ENCODE measurements at regions not wholly inside any gene's neighbourhood (a gene's known extent, or its start where the extent isn't known, plus 50 kb on each side); places are given as distances from the start of the nearest gene placed in this dataset.

DNA sequence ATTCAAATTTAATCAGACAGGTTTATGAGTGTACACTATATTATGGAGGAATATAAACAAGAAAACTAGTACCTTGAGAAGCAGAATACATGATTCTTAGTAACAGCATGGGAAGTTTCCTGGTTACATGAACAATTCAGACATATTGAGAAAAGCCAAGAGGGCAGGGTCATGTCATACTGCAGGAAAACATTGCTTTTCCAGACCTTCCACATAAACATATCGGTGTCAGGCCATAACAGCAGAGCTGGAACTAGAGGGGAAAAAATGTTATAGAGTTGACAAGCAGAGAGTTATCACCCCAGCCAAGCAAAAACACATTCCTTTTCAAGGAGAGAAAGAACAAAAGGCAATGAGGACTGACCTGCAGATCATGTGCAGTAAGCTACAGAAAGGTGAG lies 74.7 kb upstream of the ZNF236 start:
- ATAC-seq (ENCODE audit: low FRiP score) (no peak), DNase-seq (ENCODE audit: low spot score) (no peak)
- TF ChIP-seq, protein P1, sequence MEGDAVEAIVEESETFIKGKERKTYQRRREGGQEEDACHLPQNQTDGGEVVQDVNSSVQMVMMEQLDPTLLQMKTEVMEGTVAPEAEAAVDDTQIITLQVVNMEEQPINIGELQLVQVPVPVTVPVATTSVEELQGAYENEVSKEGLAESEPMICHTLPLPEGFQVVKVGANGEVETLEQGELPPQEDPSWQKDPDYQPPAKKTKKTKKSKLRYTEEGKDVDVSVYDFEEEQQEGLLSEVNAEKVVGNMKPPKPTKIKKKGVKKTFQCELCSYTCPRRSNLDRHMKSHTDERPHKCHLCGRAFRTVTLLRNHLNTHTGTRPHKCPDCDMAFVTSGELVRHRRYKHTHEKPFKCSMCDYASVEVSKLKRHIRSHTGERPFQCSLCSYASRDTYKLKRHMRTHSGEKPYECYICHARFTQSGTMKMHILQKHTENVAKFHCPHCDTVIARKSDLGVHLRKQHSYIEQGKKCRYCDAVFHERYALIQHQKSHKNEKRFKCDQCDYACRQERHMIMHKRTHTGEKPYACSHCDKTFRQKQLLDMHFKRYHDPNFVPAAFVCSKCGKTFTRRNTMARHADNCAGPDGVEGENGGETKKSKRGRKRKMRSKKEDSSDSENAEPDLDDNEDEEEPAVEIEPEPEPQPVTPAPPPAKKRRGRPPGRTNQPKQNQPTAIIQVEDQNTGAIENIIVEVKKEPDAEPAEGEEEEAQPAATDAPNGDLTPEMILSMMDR (IDR thresholded peaks at IDR 0.05) = no peak

GRCh38 chr18:76741346-76741745 lies 81.0 kb upstream of the ZNF236 start:
- no peak for DNase-seq (ENCODE audit: low spot score)
- TF ChIP-seq, protein P1 (IDR thresholded peaks at IDR 0.05) = no peak
- no peak for ATAC-seq (ENCODE audit: low FRiP score)

DNA sequence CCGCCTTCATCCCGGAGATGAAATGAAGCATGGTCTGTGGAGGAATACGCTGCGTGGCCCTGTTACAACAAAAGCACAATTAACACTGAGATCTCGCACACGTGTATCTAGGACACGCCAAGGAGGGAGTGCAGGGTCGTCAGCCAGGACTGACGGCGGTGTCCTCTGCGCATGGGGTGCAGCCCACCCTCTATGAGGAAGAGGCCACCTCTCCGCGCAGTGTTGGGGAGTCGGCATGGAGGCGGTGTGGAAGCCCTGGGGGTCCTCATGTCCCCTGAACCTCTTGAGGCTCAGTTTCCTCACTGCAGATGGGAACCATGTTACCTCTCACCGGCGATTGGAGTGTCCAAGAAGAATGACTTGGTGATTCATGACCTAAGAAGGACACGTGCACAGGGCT lies 86.0 kb upstream of the ZNF236 start:
- no peak for ATAC-seq (ENCODE audit: low FRiP score)
- TF ChIP-seq, protein P1 (IDR thresholded peaks at IDR 0.05) = no peak
- DNase-seq (ENCODE audit: low spot score) = no peak

- no peak for DNase-seq (ENCODE audit: low spot score)
Measured at GRCh38 chr18:76730901-76731300, 91.5 kb upstream of the ZNF236 start.

DNA sequence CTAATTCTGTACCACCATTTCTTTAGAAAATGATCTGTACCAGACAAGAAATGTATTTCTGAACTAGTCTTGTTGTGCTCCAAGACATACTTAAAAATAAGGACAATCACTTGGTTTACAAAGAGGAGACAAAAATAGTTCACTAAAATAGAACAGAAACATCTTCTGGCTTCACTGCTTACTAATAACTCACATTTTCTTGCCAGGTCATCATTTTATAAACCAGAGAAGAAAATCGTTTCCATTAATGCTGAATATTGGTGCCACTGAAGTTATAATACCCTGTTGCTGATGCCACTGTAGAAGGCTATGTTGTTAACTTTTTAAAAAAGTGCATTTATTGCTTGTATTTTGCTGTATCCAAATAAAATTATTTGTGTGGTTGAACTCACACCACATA lies 94.8 kb upstream of the ZNF236 start:
- DNase-seq (ENCODE audit: low spot score) = no peak
- ATAC-seq (ENCODE audit: low FRiP score) = no peak
- TF ChIP-seq, protein P1 (IDR thresholded peaks at IDR 0.05) = no peak

More at GRCh38 chr18:76730901-76731300, 91.5 kb upstream of the ZNF236 start:
- ATAC-seq (ENCODE audit: low FRiP score) = no peak
- TF ChIP-seq, protein P1 (IDR thresholded peaks at IDR 0.05) = no peak

GRCh38 chr18:76725445-76725844 lies 96.9 kb upstream of the ZNF236 start:
- DNase-seq (ENCODE audit: low spot score) (no peak), ATAC-seq (ENCODE audit: low FRiP score) (no peak)
- TF ChIP-seq, protein P1 (IDR thresholded peaks at IDR 0.05) = no peak

DNA sequence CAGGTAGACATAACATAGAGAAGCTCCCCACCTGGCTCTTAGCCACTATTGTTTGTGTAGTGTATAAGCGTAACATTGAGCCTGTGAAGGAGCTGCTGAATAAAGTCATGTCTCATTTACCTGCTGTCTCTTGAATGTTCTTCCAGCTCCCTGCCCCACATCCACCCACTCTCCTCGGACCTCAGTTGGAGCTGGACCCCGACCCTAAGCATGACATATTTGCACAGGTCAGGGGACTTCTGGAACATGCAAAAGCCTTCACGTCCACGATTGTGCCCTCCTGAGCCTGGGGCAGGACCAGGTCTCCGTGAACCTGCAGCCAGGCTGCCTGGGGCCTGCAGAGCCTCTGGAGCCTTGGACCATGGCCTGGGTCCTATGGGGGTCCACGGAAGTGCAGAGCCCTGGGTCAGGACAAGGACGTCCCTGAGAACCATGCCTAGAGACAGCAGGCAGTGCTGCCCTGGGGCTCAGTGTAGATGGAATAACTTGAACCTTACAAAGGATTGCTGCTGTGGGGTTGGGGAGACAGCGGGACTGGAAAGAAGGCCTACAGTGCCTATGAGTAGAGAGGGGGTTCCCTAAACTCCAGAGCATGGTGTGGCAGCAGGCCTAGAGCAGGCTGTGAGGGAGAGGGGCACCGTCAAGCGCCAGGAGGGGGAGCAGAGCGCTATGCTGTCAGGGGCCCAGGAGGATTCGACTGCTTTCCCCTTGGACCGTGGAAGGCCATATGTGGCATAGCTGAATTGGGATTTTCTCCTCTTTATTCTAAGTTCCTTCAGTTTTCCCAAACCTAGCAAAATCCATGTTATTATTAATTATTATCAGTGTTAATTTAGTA lies 99.9 kb upstream of the ZNF236 start:
- DNase-seq (ENCODE audit: low spot score) (no peak), ATAC-seq (ENCODE audit: low FRiP score) (no peak)
- TF ChIP-seq, protein P1 (IDR thresholded peaks at IDR 0.05) = no peak

Measured in omental fat pad (tissue), 3 donors.